Hepatocyte (in vitro differentiated cells): ENCODE measurements at regions not wholly inside any gene's neighbourhood (a gene's known extent, or its start where the extent isn't known, plus 50 kb on each side); places are given as distances from the start of the nearest gene placed in this dataset.

Experiments
- DNase-seq: peaks from one replicate; pipeline ENCODE4 v3.0.0-alpha.2; 2016; ENCODE audit warnings: low spot score
- H2AFZ ChIP-seq: fragments of 200-600 bp; sonication (generic); 2 replicates; pipeline ENCODE4 v1.6.0; 2016; ENCODE audit warnings: antibody characterized with exemption, mild to moderate bottlenecking
- H3K27ac ChIP-seq: fragments of 200-600 bp; sonication (generic); 2 replicates; pipeline ENCODE4 v1.5.1; 2016; ENCODE audit warnings: mild to moderate bottlenecking
- H3K27me3 ChIP-seq: fragments of 200-600 bp; sonication (generic); 2 replicates; pipeline ENCODE4 v1.6.1; 2016
- H3K36me3 ChIP-seq: fragments of 200-600 bp; sonication (generic); replicated peaks from 2 replicates; pipeline ENCODE4 v1.5.1; 2016; ENCODE audit warnings: low read depth; ENCODE audit not compliant: insufficient read depth
- H3K4me1 ChIP-seq: fragments of 200-600 bp; sonication (generic); 2 replicates; pipeline ENCODE4 v1.5.1; 2016; ENCODE audit warnings: mild to moderate bottlenecking, moderate library complexity; ENCODE audit not compliant: insufficient read depth
- H3K4me2 ChIP-seq: fragments of 200-600 bp; sonication (generic); 2 replicates; pipeline ENCODE4 v1.6.0; 2016
- H3K4me3 ChIP-seq: fragments of 200-600 bp; sonication (generic); 2 replicates; pipeline ENCODE4 v1.5.1; 2016; ENCODE audit warnings: mild to moderate bottlenecking
- H3K79me2 ChIP-seq: fragments of 200-600 bp; sonication (generic); 2 replicates; pipeline ENCODE4 v1.6.0; 2017; ENCODE audit warnings: mild to moderate bottlenecking
- H3K9me2 ChIP-seq: fragments of 200-600 bp; sonication (generic); replicated peaks from 2 replicates; pipeline ENCODE4 v1.6.0; 2017; ENCODE audit warnings: mild to moderate bottlenecking; ENCODE audit not compliant: insufficient read depth
- H3K9me3 ChIP-seq: fragments of 200-600 bp; sonication (generic); 2 replicates; pipeline ENCODE4 v1.5.1; 2016; ENCODE audit warnings: low read depth, mild to moderate bottlenecking
- H4K20me1 ChIP-seq: fragments of 200-600 bp; sonication (generic); 2 replicates; pipeline ENCODE4 v1.6.0; 2016; ENCODE audit warnings: mild to moderate bottlenecking; ENCODE audit not compliant: insufficient read depth, poor library complexity, severe bottlenecking
- CTCF ChIP-seq: fragments of 200-600 bp; sonication (generic); IDR thresholded peaks from 2 replicates; pipeline ENCODE4 v1.5.1; 2016; ENCODE audit warnings: antibody characterized with exemption, mild to moderate bottlenecking; ENCODE audit not compliant: poor library complexity
- EZH2 ChIP-seq: fragments of 200-600 bp; sonication (generic); IDR thresholded peaks from 2 replicates; pipeline ENCODE4 v1.6.1; 2016; ENCODE audit warnings: antibody characterized with exemption, mild to moderate bottlenecking, borderline replicate concordance
- EZH2phosphoT487 ChIP-seq: fragments of 200-600 bp; sonication (generic); IDR thresholded peaks from one replicate; pipeline ENCODE4 v1.6.1; 2018; ENCODE audit warnings: antibody characterized with exemption, mild to moderate bottlenecking, low read depth, moderate library complexity; ENCODE audit not compliant: unreplicated experiment, severe bottlenecking
- WGBS: methylation state at CpG from one replicate; pipeline ENCODE4 v1.1.6; 2016; ENCODE audit warnings: low lambda C conversion rate; ENCODE audit errors: missing lambda C conversion rate; 5-methylcytosine and 5-hydroxymethylcytosine counted together

- Histone ChIP-seq H3K36me3 (no peaks in the 10 kb centered on the region), H3K27me3 (no peaks in the 10 kb centered on the region), H3K9me2 (no peaks in the 10 kb centered on the region), H3K4me3 (no peak overlapping the region), H3K4me1 (peaks cover 12% of the 10 kb centered on the region), H3K9me3 (no peaks in the 10 kb centered on the region), H3K79me2 (no peaks in the 10 kb centered on the region), H3K27ac (peak overlapping the region; percentile 64), H3K4me2 (peak overlapping the region; percentile 56), H2AFZ (no peak overlapping the region), H4K20me1 (no peaks in the 10 kb centered on the region)
- WGBS: 55% methylated on average over 6 of the region's 6 CpGs
- TF ChIP-seq CTCF: no peak
- TF ChIP-seq EZH2phosphoT487: no peak
- no peak for TF ChIP-seq EZH2
- DNase-seq: peak; percentile 28
Observed at GRCh38 chr10:60627778-60628748, 150.2 kb upstream of the CDK1 start.

GRCh38 chr10:60626037-60626436 is 152.2 kb upstream of the CDK1 start:
- TF ChIP-seq EZH2phosphoT487 (no peak), EZH2 (no peak), CTCF (no peak)
- no peak overlapping the region for H2AFZ ChIP-seq
- 78% methylated on average over 1 of the region's 1 CpG for WGBS

GRCh38 chr10:60623627-60624026 is 154.7 kb upstream of the CDK1 start:
- H3K4me3 ChIP-seq: no peak overlapping the region
- whole genome bisulfite sequencing: 50% methylated on average over 1 of the region's 1 CpG
- TF ChIP-seq EZH2phosphoT487 (no peak), CTCF (no peak), EZH2 (no peak)
- no peaks in the 10 kb centered on the region for H3K79me2 ChIP-seq
- no peak overlapping the region for H3K4me2 ChIP-seq
- H3K36me3 ChIP-seq: no peaks in the 10 kb centered on the region
- H3K27ac ChIP-seq: no peak overlapping the region
- no peaks in the 10 kb centered on the region for H4K20me1 ChIP-seq
- peaks cover 7% of the 10 kb centered on the region for H3K4me1 ChIP-seq
- H3K9me2 ChIP-seq: no peaks in the 10 kb centered on the region
- H2AFZ ChIP-seq: no peak overlapping the region
- H3K27me3 ChIP-seq: no peaks in the 10 kb centered on the region
- H3K9me3 ChIP-seq: no peaks in the 10 kb centered on the region
- DNase-seq: no peak

More at GRCh38 chr10:60626037-60626436, 152.2 kb upstream of the CDK1 start:
- no peak overlapping the region for H3K4me3 ChIP-seq
- no peak overlapping the region for H3K27ac ChIP-seq
- no peaks in the 10 kb centered on the region for H3K79me2 ChIP-seq
- no peaks in the 10 kb centered on the region for H3K9me2 ChIP-seq
- peaks cover 12% of the 10 kb centered on the region for H3K4me1 ChIP-seq
- no peaks in the 10 kb centered on the region for H4K20me1 ChIP-seq
- no peaks in the 10 kb centered on the region for H3K9me3 ChIP-seq
- H3K27me3 ChIP-seq: no peaks in the 10 kb centered on the region
- no peaks in the 10 kb centered on the region for H3K36me3 ChIP-seq
- no peak overlapping the region for H3K4me2 ChIP-seq
- no peak for DNase-seq
